Activated CD4-positive, alpha-beta T cell treated with anti-CD3 and anti-CD28 coated beads, Interleukin-2, Interleukin-4, amounts not matched to agents 100 ng/mL and 50 ng/mL, durations not matched to agents 16 hours and 8 hours (primary cell): ENCODE measurements at regions not wholly inside any gene's neighbourhood (a gene's known extent, or its start where the extent isn't known, plus 50 kb on each side); places are given as distances from the start of the nearest gene placed in this dataset.
"Not testable (repeated sequence)": the region's sequence is repeated elsewhere in the genome, so short reads cannot be mapped to it uniquely, and the experiment has no call there.

Source experiments
- DNase-seq: peaks from one replicate; pipeline ENCODE4 v3.0.0-alpha.2; 2020; ENCODE audit warnings: low spot score

DNA sequence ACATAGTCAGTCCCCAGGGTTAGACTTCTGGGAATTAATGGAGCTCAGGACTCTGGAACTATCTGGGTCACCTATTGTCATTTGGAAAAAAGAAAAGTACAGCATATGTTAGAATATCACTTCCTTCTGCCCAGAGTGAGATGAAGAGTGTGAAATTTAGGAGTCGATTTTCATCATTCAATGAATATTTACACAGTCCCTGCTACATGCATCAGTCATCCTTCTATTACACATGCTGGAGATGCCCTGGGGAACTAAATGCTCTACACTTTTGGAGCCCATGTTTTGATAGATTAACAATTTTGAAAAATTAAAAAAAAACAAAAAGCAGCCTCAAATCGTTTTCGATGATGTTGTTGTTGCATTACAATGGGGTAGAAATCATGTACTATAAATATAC lies 315.4 kb downstream of the ALDH8A1 start:
- DNase-seq: no peak

DNA sequence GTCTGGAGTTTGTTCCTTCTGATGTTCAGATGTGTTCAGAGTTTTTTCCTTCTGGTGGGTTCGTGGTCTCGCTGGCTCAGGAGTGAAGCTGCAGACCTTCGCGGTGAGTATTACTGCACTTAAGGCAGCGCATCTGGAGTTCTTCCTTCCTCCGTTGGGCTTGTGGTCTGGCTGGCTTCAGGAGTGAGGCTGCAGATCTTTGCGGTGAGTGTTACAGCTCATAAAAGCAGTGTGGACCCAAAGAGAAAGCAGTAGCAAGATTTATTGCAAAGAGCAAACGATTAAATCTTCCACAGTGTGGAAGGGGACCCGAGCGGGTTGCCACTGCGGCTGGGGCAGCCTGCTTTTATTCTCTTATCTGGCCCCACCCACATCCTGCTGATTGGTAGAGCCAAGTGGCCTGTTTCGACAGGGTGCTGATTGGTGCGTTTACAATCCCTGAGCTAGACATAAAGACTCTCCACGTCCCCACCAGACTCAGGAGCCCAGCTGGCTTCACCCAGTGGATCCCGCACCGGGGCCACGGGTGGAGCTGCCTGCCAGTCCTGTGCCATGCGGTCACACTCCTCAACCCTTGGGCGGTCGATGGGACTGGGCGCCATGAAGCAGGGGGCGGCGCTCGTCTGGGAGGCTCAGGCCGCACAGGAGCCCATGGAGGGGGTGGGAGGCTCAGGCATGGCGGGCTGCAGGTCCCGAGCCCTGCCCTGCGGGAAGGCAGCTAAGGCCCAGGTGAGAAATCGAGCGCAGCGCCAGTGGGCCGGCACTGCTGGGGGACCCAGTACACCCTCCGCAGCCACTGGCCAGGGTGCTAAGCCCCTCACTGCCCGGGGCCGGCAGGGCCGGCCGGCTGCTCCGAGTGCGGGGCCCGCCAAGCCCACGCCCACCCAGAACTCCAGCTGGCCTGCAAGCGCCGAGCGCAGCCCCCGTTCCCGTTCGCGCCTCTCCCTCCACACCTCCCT lies 315.3 kb upstream of the SGK1 start:
- peak; percentile 74 for DNase-seq

DNA sequence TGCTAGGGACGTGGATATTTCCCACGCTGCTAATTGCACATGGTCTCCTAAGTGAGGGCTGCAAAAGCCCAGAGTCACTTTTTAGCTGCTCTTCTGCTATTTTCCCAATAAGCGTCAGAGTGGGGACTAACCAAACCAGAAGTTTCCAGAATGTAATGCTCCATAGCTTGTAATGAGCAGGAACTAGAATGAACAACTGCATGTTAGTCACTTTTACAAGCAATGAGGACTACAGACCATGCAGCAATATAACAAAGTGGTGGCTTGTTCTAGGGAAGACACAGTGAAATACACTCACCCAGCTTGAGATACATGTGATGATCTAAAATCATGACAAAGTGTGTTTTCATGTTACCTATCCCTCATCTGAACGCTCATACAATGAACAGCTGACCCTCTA lies 314.1 kb upstream of the SGK1 start:
- no peak for DNase-seq

DNA sequence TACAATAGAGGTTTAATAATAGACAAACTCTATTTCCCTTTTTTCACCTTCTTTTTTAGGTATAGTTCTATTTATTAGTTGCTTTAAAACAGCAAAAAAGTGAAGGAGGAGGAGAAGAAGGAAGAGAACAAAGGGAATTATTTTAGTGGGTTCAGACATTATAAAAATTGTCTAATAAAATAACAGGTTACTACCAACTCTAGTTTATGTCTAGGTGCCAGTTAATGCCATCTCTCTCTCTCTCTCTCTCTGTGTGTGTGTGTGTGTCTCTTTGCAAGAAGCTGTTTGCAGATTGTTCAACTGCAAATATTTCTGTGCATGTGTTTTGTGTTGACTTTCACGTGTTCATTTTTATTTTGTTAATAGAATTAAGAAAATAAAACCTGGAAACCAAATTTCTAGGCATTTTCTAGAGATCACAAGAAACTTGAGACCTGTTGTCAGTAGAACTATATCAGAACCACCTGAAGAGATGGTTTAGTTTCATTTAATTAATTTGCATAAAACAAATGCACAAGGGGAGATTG lies 313.5 kb upstream of the SGK1 start:
- DNase-seq: no peak

DNA sequence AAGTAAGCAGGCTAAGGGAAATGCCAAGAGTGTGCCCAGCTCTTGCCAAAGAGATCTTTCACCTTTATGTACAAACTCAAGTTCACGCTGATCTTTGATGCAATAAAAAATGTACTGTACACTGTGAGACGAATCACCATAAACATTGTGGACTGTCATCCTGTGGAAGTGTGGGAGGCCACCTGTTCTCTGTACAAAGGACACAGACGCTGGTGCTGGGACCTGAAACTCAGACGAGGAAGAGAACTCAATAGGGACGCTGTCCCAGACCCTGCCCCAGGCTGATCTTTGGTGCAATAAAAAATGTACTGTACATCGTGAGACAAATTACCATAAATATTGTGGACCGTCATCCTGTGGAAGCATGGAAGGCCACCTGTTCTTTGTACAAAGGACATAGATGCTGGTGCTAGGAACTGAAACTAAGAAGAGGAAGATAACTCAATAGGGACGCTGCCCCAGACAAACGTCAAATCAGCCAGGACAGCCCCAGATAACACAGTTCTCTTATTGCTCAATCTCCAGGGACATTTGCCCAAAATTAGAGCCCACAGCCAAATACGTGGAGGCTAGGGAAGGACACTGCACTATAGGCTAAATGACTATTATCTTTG lies 312.7 kb upstream of the SGK1 start:
- no peak for DNase-seq

DNA sequence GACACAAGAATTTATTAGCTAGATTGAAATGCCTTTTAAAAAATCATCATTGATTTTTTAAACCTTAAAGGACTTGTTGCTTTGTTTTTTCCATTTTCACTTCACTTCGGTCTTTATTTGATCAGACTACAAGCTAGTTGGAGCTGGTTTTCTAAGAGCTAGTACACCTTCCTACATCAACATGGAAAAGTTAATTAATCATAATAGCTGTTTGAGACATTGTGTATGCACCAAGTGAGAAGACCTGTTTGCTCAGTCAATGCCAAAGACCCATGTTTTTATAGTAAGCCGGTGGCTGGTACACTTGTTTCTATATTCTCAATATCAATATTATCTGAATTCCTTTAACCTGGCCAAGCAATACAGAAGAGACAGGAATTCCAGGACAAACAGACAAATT lies 310.2 kb upstream of the SGK1 start:
- DNase-seq: no peak

DNA sequence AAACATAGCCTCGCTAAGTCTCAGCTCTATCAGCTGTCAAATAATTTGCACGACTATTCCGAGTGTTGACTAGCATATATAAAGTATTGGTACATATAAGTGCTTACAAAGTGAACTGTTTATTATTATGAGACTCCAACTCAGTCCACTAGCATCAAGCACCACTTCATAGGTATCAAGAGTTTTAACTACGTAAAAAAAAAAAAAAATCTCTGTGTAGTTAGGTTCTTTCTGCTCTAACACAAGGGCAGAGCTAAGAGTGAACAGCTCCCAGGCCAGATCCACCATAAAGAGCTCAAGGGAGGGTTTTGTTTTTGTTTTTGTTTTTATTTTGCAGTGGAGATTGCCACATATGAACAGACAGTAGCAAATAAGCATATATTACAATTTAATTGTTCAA lies 309.8 kb upstream of the SGK1 start:
- no peak for DNase-seq

DNA sequence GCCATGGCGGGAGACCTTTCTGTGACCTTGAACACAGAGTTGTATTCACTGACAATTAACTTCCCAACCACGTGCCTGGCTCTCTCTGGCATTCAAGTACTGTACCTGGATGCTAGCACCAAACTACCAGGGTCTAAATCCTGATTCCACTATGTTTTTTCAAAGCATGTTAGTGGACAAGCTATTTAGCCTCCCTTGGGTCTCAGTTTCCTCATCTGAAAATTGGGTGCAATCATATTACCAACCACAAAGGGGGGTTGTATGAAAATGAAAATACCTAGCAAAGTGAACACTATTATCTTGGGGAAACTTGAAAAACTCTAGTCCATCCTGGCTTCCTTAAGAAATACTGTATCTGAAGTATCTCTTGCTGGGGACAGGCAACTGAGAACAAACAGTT lies 308.7 kb upstream of the SGK1 start:
- DNase-seq: no peak

DNA sequence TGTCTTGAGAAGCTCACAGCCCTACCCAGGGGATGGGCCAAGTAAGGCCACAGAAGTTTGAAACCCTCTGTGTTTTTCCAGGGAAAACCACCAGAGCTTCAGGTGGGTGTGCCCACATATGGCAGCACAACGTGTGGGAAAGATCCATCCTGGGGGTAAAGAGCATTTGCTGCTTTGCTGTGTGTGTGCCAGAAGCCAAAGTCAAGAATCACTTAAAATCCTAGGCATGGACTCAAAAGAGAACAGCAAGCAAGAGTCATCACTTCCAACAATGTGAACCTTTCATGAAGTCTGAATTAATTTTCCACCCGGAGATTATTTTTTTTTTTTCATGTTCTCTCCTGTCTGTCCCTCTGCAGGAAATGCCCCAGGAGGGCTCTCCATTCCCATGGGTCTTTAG lies 308.2 kb upstream of the SGK1 start:
- DNase-seq: no peak

DNA sequence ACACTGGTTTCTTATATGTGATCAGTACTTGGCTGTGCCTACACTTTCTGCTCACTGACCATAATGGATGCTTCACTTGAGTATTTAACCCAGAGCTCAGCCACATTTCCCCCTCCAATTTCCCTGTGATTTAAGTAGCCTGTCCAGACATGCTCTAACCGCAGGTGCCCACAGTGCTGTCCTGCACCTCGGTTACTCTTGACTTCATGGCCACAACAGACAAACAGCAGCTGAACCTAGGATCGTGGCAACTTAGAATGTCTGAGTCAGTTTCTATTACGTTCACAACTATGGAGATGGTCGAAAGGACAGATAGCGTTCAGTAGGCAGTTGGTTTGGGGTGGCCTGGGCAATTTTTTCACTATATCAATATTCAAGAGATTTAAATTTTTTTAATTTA lies 306.9 kb upstream of the SGK1 start:
- no peak for DNase-seq

DNA sequence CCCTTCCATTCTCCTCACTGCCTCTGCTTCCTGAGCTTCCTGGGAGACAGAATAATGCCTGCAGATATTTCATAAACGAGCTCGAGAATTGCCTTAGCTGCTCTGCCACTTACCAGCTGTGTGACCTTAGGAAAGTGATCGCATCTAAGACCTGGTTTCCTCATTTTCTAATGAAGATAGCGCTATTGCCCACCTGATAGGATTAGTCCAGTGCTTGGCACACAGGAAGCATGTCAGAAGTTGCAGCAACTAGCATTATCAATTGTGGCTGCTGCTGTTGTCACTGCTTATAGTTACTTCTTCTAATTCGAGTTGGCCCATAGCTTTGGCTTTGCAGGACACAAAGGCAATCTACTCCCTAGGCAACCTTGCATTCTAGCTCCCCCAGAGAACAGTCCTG lies 305.5 kb upstream of the SGK1 start:
- DNase-seq: no peak

DNA sequence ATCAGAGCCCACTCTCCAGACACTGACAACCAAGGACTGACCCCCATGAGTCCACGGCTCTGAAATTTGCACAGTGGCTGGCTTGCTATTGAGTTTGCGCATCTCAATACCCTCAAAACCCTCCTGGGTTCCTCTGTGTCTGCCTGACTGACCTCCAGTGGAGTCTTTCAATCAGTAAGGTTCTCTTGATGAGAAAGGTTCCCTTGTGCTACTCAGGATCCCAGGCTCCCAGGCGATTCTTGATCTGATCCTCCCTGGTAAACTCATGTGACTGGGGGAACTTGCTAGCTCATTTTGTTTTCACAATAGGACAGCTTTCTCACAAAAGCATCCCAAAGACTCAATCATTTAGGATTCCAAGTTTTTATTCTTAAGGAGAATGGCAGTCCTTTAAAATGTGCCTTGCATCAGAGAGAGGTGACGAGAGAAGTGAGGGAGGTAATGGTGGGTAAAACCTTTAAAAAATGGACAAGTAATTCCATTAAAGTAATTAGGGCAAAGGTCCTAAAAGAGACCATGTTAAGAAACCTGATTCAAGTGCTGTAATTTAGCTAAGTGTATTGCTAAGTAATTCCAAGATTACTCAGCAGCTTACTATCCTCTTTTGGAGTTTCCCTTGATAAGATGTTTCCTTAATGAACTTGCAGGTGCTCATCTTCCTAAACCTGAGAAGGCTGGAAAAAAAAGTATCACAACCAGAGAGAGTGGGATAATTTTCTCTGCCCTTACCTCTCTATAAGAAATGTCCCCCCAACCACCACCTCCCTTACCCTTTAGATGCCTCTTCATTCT lies 304.7 kb upstream of the SGK1 start:
- no peak for DNase-seq

DNA sequence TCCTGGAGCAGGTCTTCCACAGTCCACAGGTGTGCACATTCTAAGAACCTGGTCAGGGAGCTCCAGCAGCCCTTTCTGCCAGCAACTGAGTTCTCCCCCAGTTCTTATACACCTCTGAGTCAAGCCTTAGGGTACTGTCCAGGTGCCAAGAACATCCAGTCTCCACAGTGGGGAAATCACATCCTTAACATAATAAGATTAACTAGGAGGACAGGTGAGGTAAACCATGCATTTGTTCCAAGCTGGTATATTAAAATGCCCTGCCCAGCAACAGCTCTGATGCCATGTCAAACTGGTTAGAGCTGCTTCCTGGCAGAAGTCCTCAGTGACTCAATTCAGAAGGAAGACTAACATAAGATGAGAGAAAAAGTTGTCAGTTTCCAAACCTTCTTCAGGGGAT lies 303.9 kb upstream of the SGK1 start:
- DNase-seq: peak; percentile 27

DNA sequence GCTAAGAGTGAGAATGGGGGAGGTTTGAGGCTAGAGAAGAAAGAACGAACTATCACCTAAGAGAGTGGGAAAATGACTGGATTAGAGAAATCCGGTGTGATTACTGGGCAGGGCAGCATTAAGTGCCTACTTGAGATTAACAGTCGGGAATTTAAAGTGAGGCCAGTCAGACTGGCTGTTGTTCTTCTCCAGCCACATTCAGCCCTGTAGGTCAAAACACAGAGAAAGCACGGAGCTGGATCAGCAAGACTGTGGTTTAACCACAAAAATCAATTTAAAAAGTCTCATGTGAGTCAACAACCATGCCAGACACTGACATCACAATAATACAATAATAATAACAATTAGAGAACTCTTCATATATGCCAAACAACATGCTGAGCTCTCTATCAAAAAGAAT lies 301.9 kb upstream of the SGK1 start:
- DNase-seq: no peak

DNA sequence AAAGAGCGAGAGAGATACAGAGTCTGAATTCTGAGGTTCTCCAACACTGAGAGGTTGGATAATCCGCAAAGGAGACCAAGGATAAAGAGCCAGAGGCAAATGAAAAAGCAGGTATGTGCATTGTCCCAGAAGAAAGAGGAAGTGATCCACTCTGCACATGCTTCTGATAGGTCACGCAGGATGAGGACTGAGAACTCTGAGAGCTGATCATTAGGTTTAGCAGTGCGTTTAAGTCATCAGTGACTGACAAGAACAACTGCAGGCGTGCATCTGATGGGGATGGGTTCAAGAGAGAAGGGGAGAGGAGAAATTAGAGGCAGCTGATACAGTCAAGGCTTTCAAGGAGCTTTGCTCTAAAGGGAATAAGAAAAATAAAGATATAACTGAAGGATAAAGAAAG lies 301.2 kb upstream of the SGK1 start:
- no peak for DNase-seq

DNA sequence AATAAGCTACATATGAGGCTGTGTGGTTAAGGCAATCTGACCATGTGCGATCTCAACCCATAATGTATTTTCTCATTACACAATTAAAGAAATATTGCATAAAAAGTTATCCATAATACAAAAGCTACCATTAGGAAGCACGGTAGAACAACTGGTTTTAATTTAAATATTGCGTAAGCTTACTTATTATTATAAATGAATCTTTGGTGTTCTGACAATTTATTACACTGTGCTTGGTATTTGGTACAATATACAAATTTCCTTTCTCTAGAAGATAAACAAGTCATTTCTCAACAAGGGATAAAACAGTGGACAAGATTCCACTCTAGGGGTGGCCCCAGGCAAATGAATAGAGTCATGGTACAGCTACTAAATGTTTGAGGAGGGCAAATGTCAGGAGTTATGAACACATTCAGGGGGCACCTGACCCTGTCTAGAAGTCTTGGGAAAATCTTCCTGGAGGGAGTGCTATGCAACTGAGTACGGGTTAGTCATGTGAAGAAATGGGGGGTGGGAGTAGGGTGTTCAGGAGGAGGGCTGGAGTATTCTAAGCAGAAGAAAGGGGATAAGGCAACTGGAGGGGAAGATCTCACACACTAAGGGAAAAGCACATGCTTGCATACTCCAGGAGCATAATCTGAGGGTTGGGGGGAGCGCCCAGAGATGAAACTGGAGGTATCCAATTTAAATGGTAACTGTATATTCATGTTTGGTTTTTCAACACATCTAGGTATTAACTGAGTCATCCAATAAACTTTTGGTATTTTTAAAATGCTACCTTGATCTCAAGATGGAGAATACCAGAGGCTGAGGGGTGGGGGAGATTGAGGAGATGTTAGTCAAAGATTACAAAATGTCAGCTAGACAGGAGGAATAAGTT lies 296.9 kb upstream of the SGK1 start:
- DNase-seq: no peak

DNA sequence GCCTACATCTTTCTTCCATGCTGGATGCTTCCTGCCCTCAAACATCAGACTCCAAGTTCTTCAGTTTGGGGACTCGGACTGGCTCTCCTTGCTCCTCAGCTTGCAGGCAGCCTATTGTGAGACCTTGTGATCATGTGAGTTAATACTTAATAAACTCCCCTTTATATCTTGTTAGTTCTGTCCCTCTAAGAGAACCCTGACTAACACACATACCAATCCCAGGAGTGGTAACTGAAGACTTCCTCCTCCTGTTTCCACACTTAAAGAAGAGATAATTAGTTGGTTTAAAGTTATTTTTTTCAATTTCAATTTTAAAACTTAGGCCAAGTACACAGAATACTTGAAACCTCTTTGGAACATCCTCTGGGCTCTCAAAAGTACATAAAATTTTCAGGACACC lies 294.2 kb upstream of the SGK1 start:
- DNase-seq: not testable (repeated sequence)

DNA sequence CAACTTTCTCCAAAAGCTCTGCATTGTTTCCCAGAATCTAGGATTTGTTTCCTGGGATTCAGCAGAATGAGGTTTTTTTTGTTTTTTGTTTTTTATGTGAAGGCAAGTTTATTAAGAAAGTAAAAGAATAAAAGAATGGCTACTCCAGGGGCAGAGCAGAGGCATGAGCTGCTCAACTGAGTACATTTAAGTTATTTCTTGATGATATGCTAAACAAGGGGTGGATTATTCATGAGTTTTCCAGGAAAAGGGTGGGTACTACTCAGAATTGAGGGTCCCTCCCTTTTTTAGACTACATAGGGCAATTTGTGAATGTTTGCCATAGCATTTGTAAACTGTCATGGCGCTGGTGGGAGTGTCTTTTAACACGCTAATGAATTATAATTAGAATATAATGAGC lies 292.5 kb upstream of the SGK1 start:
- DNase-seq: no peak

DNA sequence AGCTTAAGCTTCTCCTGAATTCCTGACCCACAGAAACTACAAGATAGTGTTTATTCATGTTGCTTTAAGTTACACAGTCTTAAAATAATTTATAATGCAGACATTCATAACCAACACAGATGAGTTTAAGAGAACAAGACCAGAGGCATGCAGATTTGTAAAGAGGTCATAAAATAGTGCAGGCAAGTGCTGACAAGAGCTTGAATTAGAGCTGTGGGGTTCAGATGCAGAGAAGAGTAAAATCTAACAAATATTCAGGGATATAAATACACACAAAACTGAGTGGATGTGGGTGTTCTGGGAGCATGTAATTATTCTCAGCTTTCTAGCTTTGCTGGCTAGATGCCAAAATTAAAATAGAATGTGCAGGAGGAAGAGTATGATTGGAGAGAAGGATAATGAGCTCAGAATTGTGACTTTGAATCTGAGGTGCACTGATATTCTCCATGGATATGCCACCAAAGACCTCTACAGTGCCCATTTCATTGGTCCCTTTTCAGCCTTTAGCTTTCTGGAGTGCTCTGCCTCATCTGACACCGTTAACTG lies 291.9 kb upstream of the SGK1 start:
- DNase-seq: no peak

DNA sequence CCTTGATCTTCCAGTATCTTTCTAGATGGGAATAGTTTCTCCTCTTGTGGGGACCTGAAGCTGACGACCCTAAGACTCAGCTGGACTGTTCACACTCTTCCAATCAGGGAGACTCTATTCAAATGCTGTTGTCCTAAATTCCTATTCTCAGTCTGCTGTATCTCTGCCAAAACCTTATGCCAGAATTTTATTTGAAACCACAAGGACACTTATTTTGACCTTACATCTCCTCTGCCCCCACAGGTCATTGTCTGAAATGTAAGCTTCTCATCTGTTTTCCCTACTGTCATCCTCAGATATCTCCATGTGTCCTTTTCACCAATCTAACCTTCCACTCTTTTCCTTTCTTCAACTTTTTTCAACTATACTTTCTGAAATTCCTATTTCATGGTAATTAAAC lies 289.5 kb upstream of the SGK1 start:
- no peak for DNase-seq

DNA sequence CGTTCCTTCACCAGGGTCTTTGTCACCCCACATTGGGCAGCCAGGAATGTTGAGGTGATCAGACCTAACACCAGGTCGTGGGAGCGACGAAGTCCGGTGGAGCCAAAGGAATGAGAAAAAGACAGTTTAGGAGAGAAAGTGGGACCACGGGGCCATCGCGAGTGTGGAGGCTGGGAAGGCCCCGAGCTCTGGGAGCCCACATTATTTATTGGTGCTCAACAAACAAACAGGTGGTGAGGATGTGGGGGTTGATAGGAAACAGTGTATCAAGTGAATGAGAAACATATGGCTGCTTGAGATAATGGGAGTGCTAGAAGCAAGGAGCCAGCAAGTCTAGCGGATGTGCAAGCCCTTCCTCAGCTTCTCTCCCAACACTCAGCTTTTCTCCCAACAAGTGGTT lies 287.1 kb upstream of the SGK1 start:
- DNase-seq: no peak
